Spleen (tissue), 11 donors: ENCODE measurements at regions not wholly inside any gene's neighbourhood (a gene's known extent, or its start where the extent isn't known, plus 50 kb on each side); places are given as distances from the start of the nearest gene placed in this dataset.

Source experiments
- DNase-seq: peaks from one replicate; pipeline ENCODE4 v3.0.0-alpha.2; 2020
- H3K27ac ChIP-seq, 8 donors: fragments of 200-600 bp; sonication (generic) in 7 of 8; 1 replicate in 4 of 8; 2 replicates in 4 of 8; pipeline versions ENCODE4 v1.5.0 to v1.8.0; 2016 to 2021; ENCODE audit warnings: inconsistent platforms in 4 of 8, mild to moderate bottlenecking in 4 of 8, moderate library complexity in 1 of 8
- H3K27me3 ChIP-seq, 7 donors: fragments of 200-600 bp; sonication (generic) in 6 of 7; replicated peaks in 1 of 7; 1 replicate in 4 of 7; 2 replicates in 3 of 7; pipeline versions ENCODE4 v1.5.0 to v1.8.0; 2016 to 2021; ENCODE audit warnings: inconsistent platforms in 3 of 7, mild to moderate bottlenecking in 1 of 7
- H3K36me3 ChIP-seq, 6 donors: fragments of 200-600 bp; sonication (generic) in 5 of 6; 1 replicate in 4 of 6; 2 replicates in 2 of 6; pipeline versions ENCODE4 v1.5.0 to v1.8.0; 2016 to 2021; ENCODE audit warnings: inconsistent platforms in 2 of 6
- H3K4me1 ChIP-seq, 6 donors: fragments of 200-600 bp; sonication (generic) in 5 of 6; 1 replicate in 3 of 6; 2 replicates in 3 of 6; pipeline versions ENCODE4 v1.5.0 to v1.8.0; 2016 to 2021; ENCODE audit warnings: inconsistent platforms in 3 of 6
- H3K4me3 ChIP-seq, 8 donors: fragments of 200-600 bp; sonication (generic) in 7 of 8; 1 replicate in 4 of 8; 2 replicates in 4 of 8; pipeline versions ENCODE4 v1.5.0 to v1.8.0; 2016 to 2021; ENCODE audit warnings: inconsistent platforms in 4 of 8, mild to moderate bottlenecking in 4 of 8, moderate library complexity in 2 of 8
- H3K9me3 ChIP-seq, 8 donors: fragments of 200-600 bp; sonication (generic) in 7 of 8; 1 replicate in 4 of 8; 2 replicates in 4 of 8; pipeline versions ENCODE4 v1.5.0 to v1.8.0; 2016 to 2021; ENCODE audit warnings: inconsistent platforms in 4 of 8
- POLR2A ChIP-seq, 3 donors: fragments of 450-650 bp; IDR thresholded peaks; one replicate each; pipeline ENCODE4 v1.5.1; 2017; ENCODE audit warnings: antibody characterized with exemption in 3 of 3, mild to moderate bottlenecking in 1 of 3
- POLR2AphosphoS5 ChIP-seq, 3 donors: sonication (generic); formaldehyde crosslinking; IDR thresholded peaks; one replicate each; pipeline ENCODE4 v1.5.1; 2017; ENCODE audit warnings: antibody characterized with exemption in 3 of 3
- WGBS, 5 donors: extraction: QIAGEN DNeasy Blood & Tissue Kit in 3 of 5; methylation state at CpG; one replicate each; pipeline versions ENCODE4 v1.1.5 to v1.1.7; 2013 to 2018; 5-methylcytosine and 5-hydroxymethylcytosine counted together
- intact Hi-C: fragments of 100-400 bp; cut with DNase I; formaldehyde crosslinking; loops from one replicate; pipeline ENCODE4 v1.15.0; 2023; ENCODE audit warnings: low total_unique reads
- TF ChIP-seq, protein P1 (sequence below), 11 experiments: fragments of 200-600 bp in 7 of 11; fragments of 450-650 bp in 4 of 11; sonication (generic) in 4 of 11; IDR thresholded peaks in 8 of 11; conservative IDR thresholded peaks in 3 of 11; 1 replicate in 7 of 11; 2 replicates in 4 of 11; pipeline versions ENCODE4 v1.4.0 to v1.8.0; 2016 to 2021; ENCODE audit warnings: antibody characterized with exemption in 11 of 11, inconsistent platforms in 4 of 11, mild to moderate bottlenecking in 1 of 11
- donor health status: healthy with polysubstance abuse.
- donor health status: DM: no; HTN: no; CAD: no; lungs with moderate emphysema.
- donor health status: DM: no; HTN: no; CAD: no.
- donor health status: Bipolar disorder and iron deficiency.
- donor health status: healthy.
- donor health status: DM: no; HTN: no; CAD: no.
- donor health status: DM: yes; HTN: yes; CAD: no.

DNA sequence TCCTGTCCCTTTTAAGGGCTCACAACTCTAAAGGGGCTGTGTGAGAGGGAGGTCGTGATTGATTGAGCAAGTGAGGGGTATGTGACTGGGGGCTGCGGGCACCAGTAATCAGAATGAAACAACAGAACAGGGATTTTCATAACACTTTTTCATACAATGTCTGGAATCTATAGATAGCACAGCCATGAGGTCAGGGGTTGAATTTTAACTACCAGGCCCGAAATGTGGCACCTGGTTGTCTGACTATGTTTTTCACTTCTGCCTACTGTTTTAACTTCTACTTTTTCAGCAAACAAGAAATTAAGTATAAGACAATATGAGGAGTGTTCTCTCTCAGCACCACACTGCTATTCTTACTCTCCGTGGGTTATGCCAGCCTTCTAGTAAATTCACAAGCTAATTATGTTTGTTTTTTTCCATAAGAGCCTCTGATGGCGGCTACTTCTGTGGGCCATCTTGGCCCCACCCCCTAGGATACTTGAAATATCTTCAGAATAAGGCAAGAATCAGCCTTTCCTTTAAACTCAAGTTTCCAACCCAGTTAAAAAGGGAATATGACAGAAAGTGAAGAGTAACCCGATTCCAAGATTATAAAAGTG lies 552.8 kb upstream of the CHORDC1 start:
- Histone ChIP-seq H3K9me3 (peaks cover 0 to 28% (median 10%) of the 10 kb centered on the region in 8 donors), H3K27me3 (no peaks in the 10 kb centered on the region), H3K4me3 (no peak overlapping the region), H3K36me3 (no peaks in the 10 kb centered on the region), H3K27ac (no peak overlapping the region), H3K4me1 (no peaks in the 10 kb centered on the region)
- 81 to 89% (median 85%) methylated on average over 6 of the region's 6 CpGs for WGBS, 5 donors
- no peak for DNase-seq
- intact Hi-C loops: no loop called here
- no peak for TF ChIP-seq POLR2AphosphoS5 (IDR thresholded peaks at IDR 0.05)
- TF ChIP-seq, protein P1, sequence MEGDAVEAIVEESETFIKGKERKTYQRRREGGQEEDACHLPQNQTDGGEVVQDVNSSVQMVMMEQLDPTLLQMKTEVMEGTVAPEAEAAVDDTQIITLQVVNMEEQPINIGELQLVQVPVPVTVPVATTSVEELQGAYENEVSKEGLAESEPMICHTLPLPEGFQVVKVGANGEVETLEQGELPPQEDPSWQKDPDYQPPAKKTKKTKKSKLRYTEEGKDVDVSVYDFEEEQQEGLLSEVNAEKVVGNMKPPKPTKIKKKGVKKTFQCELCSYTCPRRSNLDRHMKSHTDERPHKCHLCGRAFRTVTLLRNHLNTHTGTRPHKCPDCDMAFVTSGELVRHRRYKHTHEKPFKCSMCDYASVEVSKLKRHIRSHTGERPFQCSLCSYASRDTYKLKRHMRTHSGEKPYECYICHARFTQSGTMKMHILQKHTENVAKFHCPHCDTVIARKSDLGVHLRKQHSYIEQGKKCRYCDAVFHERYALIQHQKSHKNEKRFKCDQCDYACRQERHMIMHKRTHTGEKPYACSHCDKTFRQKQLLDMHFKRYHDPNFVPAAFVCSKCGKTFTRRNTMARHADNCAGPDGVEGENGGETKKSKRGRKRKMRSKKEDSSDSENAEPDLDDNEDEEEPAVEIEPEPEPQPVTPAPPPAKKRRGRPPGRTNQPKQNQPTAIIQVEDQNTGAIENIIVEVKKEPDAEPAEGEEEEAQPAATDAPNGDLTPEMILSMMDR (IDR thresholded peaks at IDR 0.05 in 8 of 11, conservative IDR thresholded peaks at IDR 0.05 in 3 of 11): no peak
- TF ChIP-seq POLR2A (IDR thresholded peaks at IDR 0.05): no peak

- H3K27ac ChIP-seq: no peak overlapping the region
- whole genome bisulfite sequencing, 5 donors: 77 to 84% (median 79%) methylated on average over 11 to 13 of the region's 13 CpGs
- no peaks in the 10 kb centered on the region for H3K4me1 ChIP-seq
- H3K9me3 ChIP-seq: peaks cover 0 to 30% (median 10%) of the 10 kb centered on the region in 8 donors
- TF ChIP-seq POLR2AphosphoS5 (IDR thresholded peaks at IDR 0.05) (no peak), POLR2A (IDR thresholded peaks at IDR 0.05) (no peak)
- TF ChIP-seq, protein P1 (IDR thresholded peaks at IDR 0.05 in 8 of 11, conservative IDR thresholded peaks at IDR 0.05 in 3 of 11): no peak
- intact Hi-C loops: no loop called here
- no peaks in the 10 kb centered on the region for H3K36me3 ChIP-seq
- no peaks in the 10 kb centered on the region for H3K27me3 ChIP-seq
- no peak for DNase-seq
- H3K4me3 ChIP-seq: no peak overlapping the region
Measured at GRCh38 chr11:90774727-90775566, 552.1 kb upstream of the CHORDC1 start.

DNA sequence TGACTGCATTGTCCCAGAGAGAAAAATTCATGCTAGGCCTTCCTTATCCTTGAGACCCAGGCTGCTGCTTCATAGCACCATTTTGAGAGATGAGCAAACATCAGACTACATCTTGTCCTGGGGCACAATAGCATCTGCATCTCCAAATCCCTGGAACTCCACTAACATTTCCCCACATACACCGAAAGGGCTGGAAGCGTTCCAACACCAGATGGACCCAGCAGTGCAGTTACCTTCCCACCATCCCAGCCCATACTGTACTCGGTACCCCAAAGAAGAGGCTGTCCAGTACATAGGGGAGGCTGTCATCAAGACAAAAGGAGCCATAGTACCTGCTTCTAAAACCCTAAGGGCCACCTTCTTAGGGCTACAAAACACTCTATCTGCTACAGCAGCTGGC lies 547.2 kb upstream of the CHORDC1 start:
- intact Hi-C loops: no loop called here
- H3K4me3 ChIP-seq: no peak overlapping the region
- WGBS, 5 donors: 87 to 91% (median 90%) methylated on average over 3 of the region's 3 CpGs
- H3K4me1 ChIP-seq: no peaks in the 10 kb centered on the region
- H3K9me3 ChIP-seq: peaks cover 0 to 23% (median 10%) of the 10 kb centered on the region in 8 donors
- DNase-seq: no peak
- H3K27ac ChIP-seq: no peak overlapping the region
- no peaks in the 10 kb centered on the region for H3K27me3 ChIP-seq
- no peak for TF ChIP-seq POLR2AphosphoS5 (IDR thresholded peaks at IDR 0.05)
- TF ChIP-seq POLR2A (IDR thresholded peaks at IDR 0.05): no peak
- TF ChIP-seq, protein P1 (IDR thresholded peaks at IDR 0.05 in 8 of 11, conservative IDR thresholded peaks at IDR 0.05 in 3 of 11): no peak
- no peaks in the 10 kb centered on the region for H3K36me3 ChIP-seq

DNA sequence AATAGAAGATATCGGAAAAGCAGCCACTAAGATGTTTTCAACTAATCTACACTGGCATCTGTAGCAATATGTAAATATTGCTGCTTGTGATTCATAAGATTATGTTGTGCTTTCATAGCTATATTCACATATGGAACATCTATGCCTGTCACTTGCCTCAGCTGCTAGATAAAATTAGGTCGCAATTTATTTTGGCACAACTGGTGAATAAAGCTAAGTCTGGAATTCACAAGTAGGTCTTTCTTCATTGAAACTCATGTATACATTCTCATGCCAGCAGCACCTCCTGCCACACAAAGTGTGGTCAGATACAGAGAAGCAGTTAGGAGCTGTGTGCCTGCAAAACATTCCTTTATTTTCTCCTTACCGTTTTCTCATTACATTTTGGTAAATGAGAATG lies 543.3 kb upstream of the CHORDC1 start:
- Histone ChIP-seq H3K27ac (no peak overlapping the region), H3K36me3 (no peaks in the 10 kb centered on the region), H3K4me1 (no peaks in the 10 kb centered on the region), H3K9me3 (peaks cover 0 to 13% (median 0%) of the 10 kb centered on the region in 8 donors), H3K27me3 (no peaks in the 10 kb centered on the region), H3K4me3 (no peak overlapping the region)
- intact Hi-C loops: no loop called here
- 84 to 92% (median 88%) methylated on average over 3 of the region's 3 CpGs for WGBS, 5 donors
- no peak for TF ChIP-seq POLR2A (IDR thresholded peaks at IDR 0.05)
- TF ChIP-seq POLR2AphosphoS5 (IDR thresholded peaks at IDR 0.05): no peak
- TF ChIP-seq, protein P1 (IDR thresholded peaks at IDR 0.05 in 8 of 11, conservative IDR thresholded peaks at IDR 0.05 in 3 of 11): no peak
- DNase-seq: no peak
